GM13976 (cell line): ENCODE measurements at regions not wholly inside any gene's neighbourhood (a gene's known extent, or its start where the extent isn't known, plus 50 kb on each side); places are given as distances from the start of the nearest gene placed in this dataset.

Source experiments
- DNase-seq: peaks from one replicate; pipeline ENCODE4 v3.0.0; 2012; ENCODE audit warnings: low spot score
- CTCF ChIP-seq: IDR thresholded peaks from 2 replicates; pipeline ENCODE4 v1.5.1; 2012; ENCODE audit warnings: borderline replicate concordance, mild to moderate bottlenecking; ENCODE audit not compliant: insufficient read depth; ENCODE audit errors: extremely low read depth, missing control alignments, control extremely low read depth
- in situ Hi-C: fragments of 300-500 bp; cut with MboI; formaldehyde crosslinking; loops from one replicate; pipeline ENCODE4 v1.12.0; 2022; ENCODE audit warnings: low sequenced_read_pairs, mixed read lengths, inconsistent platforms; ENCODE audit not compliant: unreplicated experiment

DNA sequence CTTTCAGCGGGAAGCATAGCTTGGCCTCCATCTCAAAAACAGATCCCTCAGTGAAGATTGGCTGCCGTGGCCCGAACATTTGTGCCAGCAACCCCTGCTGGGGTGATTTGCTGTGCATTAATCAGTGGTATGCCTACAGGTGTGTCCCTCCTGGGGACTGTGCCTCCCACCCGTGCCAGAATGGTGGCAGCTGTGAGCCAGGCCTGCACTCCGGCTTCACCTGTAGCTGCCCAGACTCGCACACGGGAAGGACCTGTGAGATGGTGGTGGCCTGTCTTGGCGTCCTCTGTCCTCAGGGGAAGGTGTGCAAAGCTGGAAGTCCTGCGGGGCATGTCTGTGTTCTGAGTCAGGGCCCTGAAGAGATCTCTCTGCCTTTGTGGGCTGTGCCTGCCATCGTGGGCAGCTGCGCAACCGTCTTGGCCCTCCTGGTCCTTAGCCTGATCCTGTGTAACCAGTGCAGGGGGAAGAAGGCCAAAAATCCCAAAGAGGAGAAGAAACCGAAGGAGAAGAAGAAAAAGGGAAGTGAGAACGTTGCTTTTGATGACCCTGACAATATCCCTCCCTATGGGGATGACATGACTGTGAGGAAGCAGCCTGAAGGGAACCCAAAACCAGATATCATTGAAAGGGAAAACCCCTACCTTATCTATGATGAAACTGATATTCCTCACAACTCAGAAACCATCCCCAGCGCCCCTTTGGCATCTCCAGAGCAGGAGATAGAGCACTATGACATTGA lies 175.4 kb downstream of the FAT4 start:
- no peak for TF ChIP-seq CTCF
- DNase-seq: no peak
- in situ Hi-C loops: no loop called here

GRCh38 chr4:125492957-125493356 lies 178.2 kb downstream of the FAT4 start:
- no peak for DNase-seq
- in situ Hi-C loops: no loop called here
- TF ChIP-seq CTCF: no peak

- no peak for DNase-seq
- TF ChIP-seq CTCF: no peak
- in situ Hi-C loops: no loop called here
Measured at GRCh38 chr4:125497861-125498260, 183.1 kb downstream of the FAT4 start.

DNA sequence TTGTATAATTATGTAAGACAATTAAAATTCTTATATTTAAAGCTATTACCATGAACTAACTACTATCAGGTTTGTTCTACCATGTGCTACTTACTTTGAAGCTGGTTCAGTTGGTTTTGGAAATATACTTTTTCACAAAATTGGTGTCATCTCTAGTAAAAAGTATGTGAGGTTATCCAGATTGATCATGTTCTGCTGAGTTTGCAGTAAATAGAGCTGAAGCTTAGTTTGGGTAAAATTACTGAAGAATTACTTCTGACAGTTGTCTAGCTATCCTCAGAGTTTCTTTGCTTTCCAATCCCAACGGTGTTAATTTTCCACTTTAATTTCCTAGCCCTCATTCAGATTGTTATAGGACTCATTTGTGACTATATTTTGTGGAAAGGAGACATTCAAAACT lies 184.2 kb downstream of the FAT4 start:
- no peak for DNase-seq
- in situ Hi-C loops: no loop called here
- no peak for TF ChIP-seq CTCF

DNA sequence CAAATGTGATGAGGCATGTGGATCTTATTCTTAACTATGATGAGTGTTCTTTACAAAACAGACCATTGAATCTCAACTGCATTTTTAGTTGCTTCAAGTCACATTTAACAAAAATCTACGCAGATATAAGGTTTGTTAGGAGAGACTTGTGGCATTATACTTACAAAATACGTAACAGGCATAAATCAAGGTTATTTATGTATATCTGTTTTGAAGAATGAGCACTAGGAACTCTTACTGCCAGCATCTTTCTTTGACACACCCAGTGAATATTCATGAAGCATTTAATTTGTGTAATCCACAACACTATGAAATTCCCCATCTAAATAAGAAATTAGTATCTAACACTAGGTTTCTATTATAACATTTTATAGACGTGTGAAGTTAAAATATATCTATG lies 186.3 kb downstream of the FAT4 start:
- DNase-seq: no peak
- no peak for TF ChIP-seq CTCF
- in situ Hi-C loops: no loop called here

DNA sequence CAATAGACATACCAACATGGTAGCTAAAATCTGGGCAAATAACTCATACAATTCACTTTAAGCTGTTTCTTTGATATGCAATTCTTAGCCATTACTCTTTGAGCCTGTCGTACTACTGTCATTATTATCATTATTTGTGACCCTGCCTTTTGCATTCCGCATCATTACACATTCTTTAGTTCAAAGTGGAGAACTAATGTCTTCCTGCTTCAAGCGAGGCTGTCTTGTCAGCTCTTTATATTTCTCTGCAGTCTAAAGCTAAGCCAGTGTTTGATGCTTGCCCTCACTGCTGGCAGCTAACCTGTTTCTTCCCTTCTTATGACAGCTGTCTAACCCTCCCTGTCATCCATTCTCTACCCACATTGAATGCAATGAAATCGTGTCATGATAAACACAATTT lies 186.8 kb downstream of the FAT4 start:
- TF ChIP-seq CTCF: no peak
- in situ Hi-C loops: no loop called here
- no peak for DNase-seq
